AG09309 (cell line): ENCODE measurements at regions not wholly inside any gene's neighbourhood (a gene's known extent, or its start where the extent isn't known, plus 50 kb on each side); places are given as distances from the start of the nearest gene placed in this dataset.

Source experiments
- DNase-seq: peaks from one replicate; pipeline ENCODE4 v3.0.0-alpha.2; 2010; ENCODE audit warnings: low read depth
- H3K4me3 ChIP-seq: 2 replicates; pipeline ENCODE4 v1.5.1; 2011; ENCODE audit warnings: mild to moderate bottlenecking, low read depth, low read length, moderate library complexity; ENCODE audit not compliant: control insufficient read depth
- TF ChIP-seq, protein P1 (sequence below): IDR thresholded peaks from 2 replicates; pipeline ENCODE4 v1.5.1; 2011; ENCODE audit warnings: mild to moderate bottlenecking, low read depth, low read length, inconsistent platforms; ENCODE audit not compliant: insufficient read depth, control insufficient read depth; ENCODE audit errors: missing control alignments

DNA sequence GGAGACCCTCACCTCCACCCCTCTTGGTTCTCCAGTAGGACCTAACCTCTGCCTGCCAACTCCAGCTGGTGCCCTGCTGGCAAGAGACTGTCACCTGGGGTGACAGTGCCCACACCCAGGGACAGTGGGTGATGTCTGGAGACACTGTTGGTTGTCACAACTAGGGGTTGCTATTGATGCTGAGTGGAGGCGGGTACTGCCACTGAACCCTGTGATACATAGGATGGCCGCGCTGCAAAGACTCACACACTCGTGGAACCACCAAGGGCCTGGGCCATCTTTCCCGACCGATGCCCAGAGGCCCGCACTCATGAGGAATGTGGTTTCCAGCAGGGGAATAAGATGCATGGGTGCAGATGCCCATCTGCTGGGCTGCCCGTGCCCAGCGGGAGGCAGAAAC is 143.2 kb downstream of the SHANK2 start:
- TF ChIP-seq, protein P1, sequence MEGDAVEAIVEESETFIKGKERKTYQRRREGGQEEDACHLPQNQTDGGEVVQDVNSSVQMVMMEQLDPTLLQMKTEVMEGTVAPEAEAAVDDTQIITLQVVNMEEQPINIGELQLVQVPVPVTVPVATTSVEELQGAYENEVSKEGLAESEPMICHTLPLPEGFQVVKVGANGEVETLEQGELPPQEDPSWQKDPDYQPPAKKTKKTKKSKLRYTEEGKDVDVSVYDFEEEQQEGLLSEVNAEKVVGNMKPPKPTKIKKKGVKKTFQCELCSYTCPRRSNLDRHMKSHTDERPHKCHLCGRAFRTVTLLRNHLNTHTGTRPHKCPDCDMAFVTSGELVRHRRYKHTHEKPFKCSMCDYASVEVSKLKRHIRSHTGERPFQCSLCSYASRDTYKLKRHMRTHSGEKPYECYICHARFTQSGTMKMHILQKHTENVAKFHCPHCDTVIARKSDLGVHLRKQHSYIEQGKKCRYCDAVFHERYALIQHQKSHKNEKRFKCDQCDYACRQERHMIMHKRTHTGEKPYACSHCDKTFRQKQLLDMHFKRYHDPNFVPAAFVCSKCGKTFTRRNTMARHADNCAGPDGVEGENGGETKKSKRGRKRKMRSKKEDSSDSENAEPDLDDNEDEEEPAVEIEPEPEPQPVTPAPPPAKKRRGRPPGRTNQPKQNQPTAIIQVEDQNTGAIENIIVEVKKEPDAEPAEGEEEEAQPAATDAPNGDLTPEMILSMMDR: no peak
- DNase-seq: no peak
- no peak overlapping the region for H3K4me3 ChIP-seq

DNA sequence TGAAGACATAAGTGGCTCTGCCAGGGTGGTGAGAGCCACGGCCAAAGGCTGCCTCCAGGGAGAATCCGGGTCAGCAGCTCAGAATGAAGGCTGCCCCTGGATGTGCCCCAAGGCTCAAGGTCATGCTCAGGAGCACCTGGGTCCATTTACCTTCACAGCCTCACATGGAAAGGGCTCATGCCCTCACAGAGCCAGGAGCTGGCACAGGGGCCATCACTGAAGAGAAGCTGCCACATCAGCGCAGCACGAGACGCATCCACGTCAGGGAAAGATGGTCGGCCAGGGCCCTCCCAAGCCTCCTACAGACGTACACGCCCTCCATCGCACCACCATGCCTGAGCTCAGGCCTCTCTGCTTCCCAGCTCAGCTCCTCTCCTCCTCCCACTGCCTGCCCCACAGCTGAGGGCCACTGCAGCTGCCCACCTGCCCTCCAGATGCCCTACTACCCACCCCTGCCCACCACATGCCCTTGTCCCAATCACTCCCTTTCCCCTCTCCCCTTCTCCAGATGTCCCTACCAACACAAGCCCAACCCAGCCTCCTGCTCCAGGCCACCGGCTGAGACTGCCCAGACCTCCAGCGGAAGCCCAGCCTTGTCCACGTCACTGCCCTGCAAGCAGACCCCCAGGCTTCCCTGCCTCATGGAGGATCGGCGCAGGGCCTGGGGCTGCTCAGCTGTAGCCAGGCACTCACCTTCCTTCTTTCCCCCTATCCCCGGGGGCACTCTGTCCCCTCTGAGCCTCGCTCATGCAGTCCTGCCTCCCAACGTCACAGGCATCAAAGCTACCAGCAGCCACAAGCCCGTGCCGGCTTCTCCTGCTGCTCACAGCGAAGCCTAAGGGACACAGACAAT is 144.1 kb downstream of the SHANK2 start:
- DNase-seq: no peak
- no peak overlapping the region for H3K4me3 ChIP-seq
- TF ChIP-seq, protein P1: no peak

DNA sequence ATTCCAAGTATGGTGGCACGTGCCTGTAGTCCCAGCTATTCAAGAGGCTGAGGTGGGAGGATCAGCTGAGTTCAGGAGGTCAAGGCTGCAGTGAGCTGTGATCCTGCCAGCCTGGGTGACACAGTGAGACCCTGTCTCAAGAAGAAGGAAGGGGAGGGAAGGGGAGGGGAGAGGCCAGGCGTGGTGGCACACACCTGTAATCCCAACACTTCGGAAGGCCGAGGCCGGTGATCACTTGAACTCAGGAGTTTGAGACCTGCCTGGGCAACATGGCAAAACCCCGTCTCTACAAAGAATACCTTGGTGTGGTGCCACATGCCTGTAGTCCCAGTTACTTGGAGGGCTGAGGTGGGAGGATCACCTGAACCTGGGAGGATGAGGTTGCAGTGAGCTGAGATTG is 145.7 kb downstream of the SHANK2 start:
- no peak overlapping the region for H3K4me3 ChIP-seq
- DNase-seq: no peak
- TF ChIP-seq, protein P1: no peak

DNA sequence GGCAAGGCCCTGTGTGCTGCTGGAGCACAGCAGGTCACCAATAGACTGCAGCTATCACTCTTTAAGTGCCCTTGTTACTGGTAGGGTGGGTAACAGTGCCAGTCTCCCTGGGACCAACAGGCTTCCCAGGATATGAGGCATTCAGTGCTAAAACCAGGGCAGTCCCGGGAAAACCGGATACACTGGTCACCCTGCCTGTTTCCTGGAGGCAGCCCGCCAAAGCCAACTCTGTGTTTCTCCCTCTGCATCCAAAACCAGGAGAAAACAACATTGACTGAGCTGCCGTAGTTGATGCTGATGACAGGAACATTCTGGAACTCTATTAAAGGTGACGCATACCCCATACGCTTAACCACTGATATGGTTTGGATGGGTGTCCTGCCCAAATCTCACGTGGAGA is 149.1 kb downstream of the SHANK2 start:
- DNase-seq: no peak
- H3K4me3 ChIP-seq: no peak overlapping the region
- TF ChIP-seq, protein P1: no peak

DNA sequence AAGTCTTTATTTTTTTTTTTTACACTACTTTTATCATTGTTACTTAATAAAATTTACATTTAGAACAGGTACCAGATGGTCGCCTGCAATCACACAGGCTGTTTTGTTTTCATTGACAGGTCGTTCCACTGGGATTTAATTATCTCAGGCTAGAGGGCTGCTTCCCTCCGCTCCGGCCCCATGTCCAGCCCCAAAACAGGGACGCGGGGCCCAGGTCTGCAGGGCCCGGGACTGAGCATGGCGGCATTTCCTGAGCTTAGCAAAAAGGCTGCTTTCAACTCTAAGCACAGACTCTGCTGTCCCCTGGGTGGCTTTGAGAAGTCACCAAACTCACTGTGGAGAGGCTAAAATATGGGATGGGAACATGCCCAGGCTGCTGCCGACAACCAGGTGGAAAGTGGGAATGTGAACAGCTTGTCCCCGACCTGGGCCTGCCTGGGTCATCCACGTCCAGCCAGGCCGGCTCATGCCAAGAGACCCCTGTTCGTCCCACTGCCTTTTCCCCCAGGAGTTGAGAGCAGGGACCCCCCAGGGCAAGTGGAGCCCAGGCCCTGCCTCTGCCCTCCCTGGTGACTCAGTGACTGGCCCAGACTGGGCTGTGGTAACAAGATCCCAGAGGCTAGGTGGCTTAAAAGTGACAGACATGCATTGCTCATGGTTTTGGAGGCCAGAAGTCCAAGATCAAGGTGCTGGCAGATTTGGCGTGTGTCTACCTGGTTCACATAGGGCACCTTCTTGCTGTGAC is 150.0 kb downstream of the SHANK2 start:
- TF ChIP-seq, protein P1: no peak
- DNase-seq: no peak
- no peak overlapping the region for H3K4me3 ChIP-seq

DNA sequence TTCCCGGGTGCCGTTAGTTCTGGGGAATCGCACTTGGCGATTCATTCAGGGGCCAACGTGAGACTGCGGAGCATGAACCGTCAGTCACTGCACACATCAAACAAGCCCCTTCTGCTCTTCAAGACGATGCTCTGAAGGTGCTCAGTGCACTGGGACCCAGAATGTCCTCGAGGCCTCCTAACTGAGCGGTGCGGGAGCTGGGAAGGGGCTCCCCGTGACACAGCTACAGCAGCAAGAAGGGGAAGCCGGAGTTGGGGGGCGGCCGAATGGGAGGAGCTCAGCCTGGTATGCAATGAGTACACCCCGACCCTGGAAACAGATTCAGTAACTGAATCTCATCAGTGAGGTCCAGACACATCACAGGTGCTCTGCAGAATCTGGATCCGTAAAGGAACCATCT is 150.8 kb downstream of the SHANK2 start:
- no peak overlapping the region for H3K4me3 ChIP-seq
- DNase-seq: no peak
- TF ChIP-seq, protein P1: no peak
